Ishikawa (cell line): ENCODE measurements at regions not wholly inside any gene's neighbourhood (a gene's known extent, or its start where the extent isn't known, plus 50 kb on each side); places are given as distances from the start of the nearest gene placed in this dataset.

Experiments
- CEBPB ChIP-seq: IDR thresholded peaks from 2 replicates; pipeline ENCODE4 v1.6.1; 2012
- CREB1 ChIP-seq: IDR thresholded peaks from 2 replicates; pipeline ENCODE4 v1.6.1; 2012; ENCODE audit warnings: low read depth
- EGR1 ChIP-seq: IDR thresholded peaks from 2 replicates; pipeline ENCODE4 v1.6.1; 2012
- EP300 ChIP-seq: IDR thresholded peaks from 2 replicates; pipeline ENCODE4 v1.6.1; 2012; ENCODE audit warnings: borderline replicate concordance
- FOXM1 ChIP-seq: IDR thresholded peaks from 2 replicates; pipeline ENCODE4 v1.6.1; 2012; ENCODE audit warnings: low read depth, borderline replicate concordance
- MAX ChIP-seq: IDR thresholded peaks from 2 replicates; pipeline ENCODE4 v1.6.1; 2012
- NFIC ChIP-seq: IDR thresholded peaks from 2 replicates; pipeline ENCODE4 v1.6.1; 2012
- RAD21 ChIP-seq: IDR thresholded peaks from 2 replicates; pipeline ENCODE4 v1.6.1; 2012; ENCODE audit warnings: low read depth
- REST ChIP-seq: IDR thresholded peaks from 2 replicates; pipeline ENCODE4 v1.6.1; 2012; ENCODE audit warnings: low read depth, mild to moderate bottlenecking
- TAF1 ChIP-seq: IDR thresholded peaks from 2 replicates; pipeline ENCODE4 v1.6.1; 2012; ENCODE audit warnings: low read depth, mild to moderate bottlenecking
- TCF12 ChIP-seq: IDR thresholded peaks from 2 replicates; pipeline ENCODE4 v1.6.1; 2012; ENCODE audit warnings: low read depth
- TEAD4 ChIP-seq: IDR thresholded peaks from 2 replicates; pipeline ENCODE4 v1.6.1; 2012
- USF1 ChIP-seq: IDR thresholded peaks from 2 replicates; pipeline ENCODE4 v1.6.1; 2012
- YY1 ChIP-seq: IDR thresholded peaks from 2 replicates; pipeline ENCODE4 v1.6.1; 2012; ENCODE audit warnings: low read depth
- ZBTB7A ChIP-seq: IDR thresholded peaks from 2 replicates; pipeline ENCODE4 v1.6.1; 2012; ENCODE audit warnings: low read depth

- TF ChIP-seq CREB1 = no peak
- TF ChIP-seq EP300 = no peak
- TF ChIP-seq USF1 = no peak
- TF ChIP-seq TAF1 = no peak
- TF ChIP-seq FOXM1 = no peak
- TF ChIP-seq RAD21 = no peak
- TF ChIP-seq TCF12 = no peak
- TF ChIP-seq CEBPB = no peak
- TF ChIP-seq REST = no peak
- no peak for TF ChIP-seq EGR1
- no peak for TF ChIP-seq NFIC
- TF ChIP-seq TEAD4 = no peak
- TF ChIP-seq ZBTB7A = no peak
- no peak for TF ChIP-seq YY1
- no peak for TF ChIP-seq MAX
Observed at GRCh38 chr12:71283883-71284282, 126.1 kb upstream of the TSPAN8 start.

GRCh38 chr12:71282925-71283324 lies 125.1 kb upstream of the TSPAN8 start:
- TF ChIP-seq REST (no peak), USF1 (no peak), CEBPB (no peak), FOXM1 (no peak), MAX (no peak), NFIC (no peak), CREB1 (no peak), EGR1 (no peak), YY1 (no peak), EP300 (no peak), TCF12 (no peak), RAD21 (no peak), TAF1 (no peak), TEAD4 (no peak), ZBTB7A (no peak)

- TF ChIP-seq RAD21 (no peak), TEAD4 (no peak), EGR1 (no peak), YY1 (no peak), FOXM1 (no peak), TAF1 (no peak), CEBPB (no peak), TCF12 (no peak), EP300 (no peak), CREB1 (no peak), ZBTB7A (no peak), USF1 (no peak), REST (no peak), MAX (no peak), NFIC (no peak)
Observed at GRCh38 chr12:71282020-71282419, 124.2 kb upstream of the TSPAN8 start.

GRCh38 chr12:71281425-71281824 lies 123.6 kb upstream of the TSPAN8 start:
- TF ChIP-seq REST = no peak
- TF ChIP-seq MAX = no peak
- no peak for TF ChIP-seq ZBTB7A
- no peak for TF ChIP-seq FOXM1
- TF ChIP-seq YY1 = no peak
- no peak for TF ChIP-seq TEAD4
